Naive thymus-derived CD4-positive, alpha-beta T cell (primary cell): ENCODE measurements at regions not wholly inside any gene's neighbourhood (a gene's known extent, or its start where the extent isn't known, plus 50 kb on each side); places are given as distances from the start of the nearest gene placed in this dataset.

Experiments used
- ATAC-seq: fragments of 150-1000 bp; cut with Tn5 transposase; 2 replicates; pipeline ENCODE4 v1.10.0; 2021; ENCODE audit warnings: mild to moderate bottlenecking, moderate library complexity
- CTCF ChIA-PET: fragments of 350-600 bp; sonication (Branson Sonifier 250); formaldehyde crosslinking; loops from one replicate; lab custom pipeline; 2021; ENCODE audit warnings: antibody characterized with exemption; lab: Charles Lee
- POLR2A ChIA-PET: fragments of 350-600 bp; sonication (Branson Sonifier 250); formaldehyde crosslinking; loops from one replicate; lab custom pipeline; 2021; ENCODE audit warnings: antibody characterized with exemption, inconsistent platforms; lab: Charles Lee
- DNase-seq, 9 donors: peaks; one replicate each; pipeline versions ENCODE4 v3.0.0 to v3.0.0-alpha.2; 2020 to 2022; ENCODE audit warnings: mixed read lengths in 1 of 9
- H3K27ac ChIP-seq: one replicate; pipeline ENCODE4 v1.7.0; 2013; ENCODE audit warnings: mild to moderate bottlenecking, low read depth, low read length, moderate library complexity
- H3K27me3 ChIP-seq, 2 donors: one replicate each; pipeline ENCODE4 v1.7.0; 2013; ENCODE audit warnings: low read length in 2 of 2, mild to moderate bottlenecking in 2 of 2, moderate library complexity in 2 of 2; ENCODE audit not compliant: control insufficient read depth in 2 of 2, insufficient read depth in 2 of 2
- H3K36me3 ChIP-seq, 3 experiments: 1 replicate in 2 of 3; 2 replicates in 1 of 3; pipeline ENCODE4 v1.7.0; 2013; ENCODE audit warnings: low read length in 3 of 3, mild to moderate bottlenecking in 3 of 3, moderate library complexity in 1 of 3; ENCODE audit not compliant: insufficient read depth in 3 of 3, control insufficient read depth in 2 of 3
- H3K4me1 ChIP-seq, 2 donors: one replicate each; pipeline ENCODE4 v1.7.0; 2013; ENCODE audit warnings: low read length in 2 of 2, mild to moderate bottlenecking in 2 of 2, moderate library complexity in 1 of 2; ENCODE audit not compliant: control insufficient read depth in 2 of 2, insufficient read depth in 2 of 2
- H3K4me3 ChIP-seq: 2 replicates; pipeline ENCODE4 v1.7.0; 2013; ENCODE audit warnings: mild to moderate bottlenecking, low read length
- H3K9me3 ChIP-seq, 3 experiments: 1 replicate in 2 of 3; 2 replicates in 1 of 3; pipeline ENCODE4 v1.7.0; 2013; ENCODE audit warnings: low read length in 3 of 3; ENCODE audit not compliant: control insufficient read depth in 2 of 3
- H3K27ac Mint-ChIP-seq, 9 donors: one replicate each; pipeline ENCODE4 v1.8.0; 2020 to 2022; ENCODE audit warnings: mixed read lengths in 9 of 9, mild to moderate bottlenecking in 8 of 9, moderate library complexity in 5 of 9, inconsistent platforms in 2 of 9
- H3K27me3 Mint-ChIP-seq, 5 donors: one replicate each; pipeline ENCODE4 v1.8.0; 2021 to 2022; ENCODE audit warnings: mixed read lengths in 5 of 5, mild to moderate bottlenecking in 1 of 5
- H3K36me3 Mint-ChIP-seq, 5 donors: one replicate each; pipeline ENCODE4 v1.8.0; 2020 to 2022; ENCODE audit warnings: mixed read lengths in 5 of 5, mild to moderate bottlenecking in 3 of 5, inconsistent platforms in 1 of 5
- H3K4me1 Mint-ChIP-seq, 7 donors: one replicate each; pipeline ENCODE4 v1.8.0; 2020 to 2022; ENCODE audit warnings: mixed read lengths in 7 of 7, mild to moderate bottlenecking in 3 of 7, inconsistent platforms in 1 of 7
- H3K4me3 Mint-ChIP-seq, 10 donors: one replicate each; pipeline ENCODE4 v1.8.0; 2020 to 2022; ENCODE audit warnings: mild to moderate bottlenecking in 10 of 10, mixed read lengths in 10 of 10, moderate library complexity in 6 of 10, inconsistent platforms in 2 of 10
- H3K9me3 Mint-ChIP-seq, 11 donors: one replicate each; pipeline ENCODE4 v1.8.0; 2020 to 2022; ENCODE audit warnings: mixed read lengths in 11 of 11, mild to moderate bottlenecking in 4 of 11, inconsistent platforms in 1 of 11, moderate library complexity in 1 of 11
- intact Hi-C, 2 donors: fragments of 100-400 bp; cut with micrococcal nuclease; formaldehyde crosslinking; loops; one replicate each; pipeline ENCODE4 v1.15.1; 2023

GRCh38 chr16:58836427-58836826 lies 102.3 kb upstream of the GOT2 start:
- Mint-ChIP-seq H3K27me3 (peaks cover 0 to 35% (median 31%) of the 10 kb centered on the region in 5 donors), H3K9me3 (peaks cover 0 to 5% (median 0%) of the 10 kb centered on the region in 11 donors), H3K4me1 (peaks cover 0 to 6% (median 0%) of the 10 kb centered on the region in 7 donors), H3K27ac (no peak overlapping the region), H3K36me3 (peaks cover 0 to 3% (median 0%) of the 10 kb centered on the region in 5 donors), H3K4me3 (no peak overlapping the region)
- intact Hi-C loops: no loop called here
- DNase-seq (no peak), ATAC-seq (no peak)
- Histone ChIP-seq H3K4me3 (no peak overlapping the region), H3K9me3 (no peaks in the 10 kb centered on the region), H3K27ac (no peak overlapping the region), H3K4me1 (no peaks in the 10 kb centered on the region), H3K36me3 (no peaks in the 10 kb centered on the region), H3K27me3 (no peaks in the 10 kb centered on the region)
- ChIA-PET CTCF (no interaction called here), POLR2A (no interaction called here)

GRCh38 chr16:58832386-58832895 lies 98.3 kb upstream of the GOT2 start:
- peaks cover 0 to 6% (median 0%) of the 10 kb centered on the region in 7 donors for H3K4me1 Mint-ChIP-seq
- Histone ChIP-seq H3K9me3 (no peaks in the 10 kb centered on the region), H3K27ac (no peak overlapping the region), H3K27me3 (no peaks in the 10 kb centered on the region), H3K4me1 (no peaks in the 10 kb centered on the region), H3K4me3 (no peak overlapping the region), H3K36me3 (no peaks in the 10 kb centered on the region)
- ChIA-PET POLR2A (no interaction called here), CTCF (no interaction called here)
- DNase-seq: no peak
- no peak for ATAC-seq
- peaks cover 0 to 5% (median 0%) of the 10 kb centered on the region in 11 donors for H3K9me3 Mint-ChIP-seq
- peaks cover 0 to 33% (median 30%) of the 10 kb centered on the region in 5 donors for H3K27me3 Mint-ChIP-seq
- intact Hi-C loops: no loop called here
- no peak overlapping the region for H3K27ac Mint-ChIP-seq
- H3K36me3 Mint-ChIP-seq: peaks cover 0 to 3% (median 0%) of the 10 kb centered on the region in 5 donors
- no peak overlapping the region for H3K4me3 Mint-ChIP-seq

DNA sequence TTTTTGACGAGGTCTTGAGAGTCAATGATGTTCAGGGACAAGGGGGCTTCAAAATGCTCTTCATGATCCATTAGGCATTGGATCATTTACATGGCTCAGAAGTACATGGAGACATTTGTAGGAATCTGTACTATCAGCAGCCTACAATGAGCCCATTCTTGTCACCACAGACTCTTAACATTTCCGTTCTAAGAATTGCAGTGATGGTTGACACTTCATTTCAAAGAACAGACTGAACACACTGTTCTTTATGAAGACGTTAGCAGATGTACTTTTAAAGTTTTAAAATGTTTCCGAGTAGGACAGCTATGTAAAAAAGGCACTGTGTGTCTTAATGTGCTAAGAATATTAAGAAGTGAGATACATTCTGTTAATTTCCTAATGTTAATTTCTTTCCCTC lies 97.3 kb upstream of the GOT2 start:
- Histone ChIP-seq H3K27me3 (no peaks in the 10 kb centered on the region), H3K4me3 (no peak overlapping the region), H3K36me3 (no peaks in the 10 kb centered on the region), H3K27ac (no peak overlapping the region), H3K4me1 (no peaks in the 10 kb centered on the region), H3K9me3 (no peaks in the 10 kb centered on the region)
- POLR2A ChIA-PET: no interaction called here
- ATAC-seq (no peak), DNase-seq (no peak)
- H3K4me1 Mint-ChIP-seq: peaks cover 0 to 5% (median 0%) of the 10 kb centered on the region in 7 donors
- CTCF ChIA-PET: no interaction called here
- intact Hi-C loops: no loop called here
- H3K4me3 Mint-ChIP-seq: no peak overlapping the region
- H3K9me3 Mint-ChIP-seq: peaks cover 0 to 5% (median 0%) of the 10 kb centered on the region in 11 donors
- H3K27ac Mint-ChIP-seq: no peak overlapping the region
- H3K36me3 Mint-ChIP-seq: peaks cover 0 to 3% (median 0%) of the 10 kb centered on the region in 5 donors
- peaks cover 0 to 37% (median 25%) of the 10 kb centered on the region in 5 donors for H3K27me3 Mint-ChIP-seq

DNA sequence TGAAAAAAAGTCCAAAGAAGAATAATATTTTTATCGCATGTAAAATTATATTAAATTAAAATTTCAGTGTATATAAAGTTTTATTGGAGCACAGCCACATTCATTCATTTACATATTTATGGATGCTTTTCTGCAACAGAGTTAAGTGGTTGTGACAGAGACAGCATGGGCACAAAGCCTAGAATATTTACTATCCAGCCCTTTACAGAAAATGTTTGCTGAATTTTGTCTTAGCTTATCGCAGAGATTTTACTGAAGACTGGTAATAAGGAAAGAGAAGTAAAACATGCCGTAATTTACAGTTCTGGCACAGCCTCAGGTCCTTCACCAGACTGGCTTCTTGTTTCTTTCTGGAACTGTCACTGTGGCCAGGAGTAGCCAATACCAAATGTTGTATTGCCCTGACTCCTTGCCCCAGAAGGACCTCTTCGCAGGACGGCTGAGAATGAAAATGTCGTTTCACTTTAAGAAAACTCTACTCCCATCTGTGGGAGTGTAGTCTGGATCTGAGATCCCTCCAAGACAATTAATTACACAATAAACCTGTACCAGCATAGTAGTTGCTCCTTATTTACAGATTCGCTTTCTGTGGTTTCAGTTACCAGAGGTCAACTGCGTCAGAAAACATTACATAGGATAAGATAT lies 94.9 kb upstream of the GOT2 start:
- POLR2A ChIA-PET: no interaction called here
- CTCF ChIA-PET: no interaction called here

DNA sequence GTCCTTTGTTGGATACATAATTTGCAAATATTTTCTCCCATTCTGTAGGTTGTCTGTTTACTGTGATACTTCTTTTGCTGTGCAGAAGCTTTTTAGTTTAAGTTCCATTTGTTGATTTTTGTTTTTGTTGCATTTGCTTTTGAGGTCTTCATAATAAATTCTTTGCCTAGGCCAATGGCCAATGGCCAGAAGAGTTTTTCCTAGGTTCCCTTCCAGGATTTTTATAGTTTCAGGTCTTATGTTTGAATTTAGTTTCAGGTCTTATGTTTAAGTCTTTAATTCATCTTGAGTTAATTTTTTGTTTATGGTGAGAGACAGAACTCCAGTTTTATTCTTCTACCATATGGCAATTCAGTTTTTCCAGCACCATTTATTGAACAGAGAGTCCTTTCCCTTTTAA lies 90.1 kb upstream of the GOT2 start:
- intact Hi-C loops: no loop called here
- ATAC-seq (no peak), DNase-seq (no peak)
- Mint-ChIP-seq H3K27ac (no peak overlapping the region), H3K27me3 (peaks cover 0 to 12% (median 2%) of the 10 kb centered on the region in 5 donors), H3K4me3 (no peak overlapping the region), H3K36me3 (no peaks in the 10 kb centered on the region), H3K9me3 (peaks cover 0 to 11% (median 3%) of the 10 kb centered on the region in 11 donors), H3K4me1 (no peaks in the 10 kb centered on the region)
- Histone ChIP-seq H3K27ac (no peak overlapping the region), H3K36me3 (no peaks in the 10 kb centered on the region), H3K9me3 (no peaks in the 10 kb centered on the region), H3K4me3 (no peak overlapping the region), H3K27me3 (no peaks in the 10 kb centered on the region), H3K4me1 (no peaks in the 10 kb centered on the region)
- ChIA-PET CTCF (no interaction called here), POLR2A (no interaction called here)

More for the DNA sequence above, 94.9 kb upstream of the GOT2 start:
- Histone ChIP-seq H3K4me1 (no peaks in the 10 kb centered on the region), H3K9me3 (no peaks in the 10 kb centered on the region), H3K4me3 (no peak overlapping the region), H3K27me3 (no peaks in the 10 kb centered on the region), H3K27ac (no peak overlapping the region), H3K36me3 (no peaks in the 10 kb centered on the region)
- H3K9me3 Mint-ChIP-seq: peaks cover 0 to 7% (median 2%) of the 10 kb centered on the region in 11 donors
- intact Hi-C loops: no loop called here
- peak overlapping the region in 1 of 10 donors; percentile 13 for H3K4me3 Mint-ChIP-seq
- H3K27ac Mint-ChIP-seq: no peak overlapping the region
- DNase-seq: no peak
- H3K4me1 Mint-ChIP-seq: no peaks in the 10 kb centered on the region
- no peaks in the 10 kb centered on the region for H3K36me3 Mint-ChIP-seq
- ATAC-seq: no peak
- peaks cover 0 to 34% (median 19%) of the 10 kb centered on the region in 5 donors for H3K27me3 Mint-ChIP-seq

DNA sequence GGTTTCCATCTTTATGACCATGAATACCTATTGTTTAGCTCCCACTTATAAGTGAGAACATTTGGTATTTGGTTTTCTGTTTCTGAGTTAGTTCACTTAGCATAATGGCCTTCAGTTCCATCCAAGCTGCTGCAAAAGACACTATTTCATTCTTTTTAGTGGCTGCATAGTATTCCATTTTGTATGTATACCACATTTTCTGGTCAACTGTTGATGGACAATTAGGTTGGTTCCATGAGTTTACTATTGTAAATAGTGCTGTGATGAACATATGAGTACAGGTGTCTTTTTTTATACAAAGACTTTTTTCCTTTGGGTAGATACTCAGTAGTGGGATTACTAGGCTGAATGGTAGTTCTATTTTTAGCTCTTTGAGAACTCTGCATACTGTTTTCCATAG lies 87.8 kb upstream of the GOT2 start:
- Mint-ChIP-seq H3K27me3 (peaks cover 0 to 18% (median 5%) of the 10 kb centered on the region in 5 donors), H3K36me3 (no peaks in the 10 kb centered on the region), H3K4me1 (no peaks in the 10 kb centered on the region), H3K4me3 (no peak overlapping the region), H3K9me3 (peaks cover 0 to 11% (median 4%) of the 10 kb centered on the region in 11 donors), H3K27ac (no peak overlapping the region)
- ChIA-PET POLR2A (no interaction called here), CTCF (no interaction called here)
- no peaks in the 10 kb centered on the region for H3K36me3 ChIP-seq
- intact Hi-C loops: no loop called here
- DNase-seq (no peak), ATAC-seq (no peak)
- no peak overlapping the region for H3K27ac ChIP-seq
- no peaks in the 10 kb centered on the region for H3K9me3 ChIP-seq
- H3K27me3 ChIP-seq: no peaks in the 10 kb centered on the region
- no peak overlapping the region for H3K4me3 ChIP-seq
- H3K4me1 ChIP-seq: no peaks in the 10 kb centered on the region

DNA sequence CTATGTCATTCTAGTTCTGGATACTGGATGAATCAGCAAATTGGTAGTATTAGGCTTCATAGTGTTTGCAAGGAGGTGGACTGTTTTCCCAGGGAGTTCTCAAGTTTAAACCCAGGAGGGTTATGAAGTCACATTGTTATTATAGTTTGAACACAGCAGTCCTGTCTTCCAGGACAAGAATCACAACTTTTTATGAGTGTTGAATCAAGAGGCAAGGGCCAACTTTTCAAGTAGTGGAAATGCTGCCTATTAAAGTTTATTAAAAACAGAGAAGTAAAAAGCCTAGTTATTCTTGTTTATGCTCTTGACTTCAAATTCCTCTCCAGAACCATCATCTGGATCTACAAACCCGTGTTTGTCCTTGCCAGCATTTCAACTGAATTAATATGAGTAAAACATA lies 86.3 kb upstream of the GOT2 start:
- Histone ChIP-seq H3K4me3 (no peak overlapping the region), H3K36me3 (no peaks in the 10 kb centered on the region), H3K4me1 (no peaks in the 10 kb centered on the region), H3K9me3 (no peaks in the 10 kb centered on the region), H3K27me3 (no peaks in the 10 kb centered on the region), H3K27ac (no peak overlapping the region)
- no peaks in the 10 kb centered on the region for H3K4me1 Mint-ChIP-seq
- no peak for ATAC-seq
- H3K4me3 Mint-ChIP-seq: no peak overlapping the region
- peaks cover 0 to 11% (median 4%) of the 10 kb centered on the region in 11 donors for H3K9me3 Mint-ChIP-seq
- no peaks in the 10 kb centered on the region for H3K36me3 Mint-ChIP-seq
- ChIA-PET CTCF (no interaction called here), POLR2A (no interaction called here)
- intact Hi-C loops: no loop called here
- no peak overlapping the region for H3K27ac Mint-ChIP-seq
- no peak for DNase-seq
- peaks cover 0 to 18% (median 0%) of the 10 kb centered on the region in 5 donors for H3K27me3 Mint-ChIP-seq
